T-helper 17 cell (primary cell): ENCODE measurements at regions not wholly inside any gene's neighbourhood (a gene's known extent, or its start where the extent isn't known, plus 50 kb on each side); places are given as distances from the start of the nearest gene placed in this dataset.

Experiments used
- ATAC-seq: fragments of 150-1000 bp; cut with Tn5 transposase; 2 replicates; pipeline ENCODE4 v1.10.0; 2021; ENCODE audit warnings: mild to moderate bottlenecking, moderate library complexity
- DNase-seq, 3 donors: peaks; one replicate each; pipeline versions ENCODE4 v3.0.0 to v3.0.0-alpha.2; 2020 to 2021
- H3K9me3 ChIP-seq: one replicate; pipeline ENCODE4 v1.7.0; 2013; ENCODE audit warnings: low read length, mild to moderate bottlenecking; ENCODE audit not compliant: control insufficient read depth, poor library complexity, severe bottlenecking
- H3K27ac Mint-ChIP-seq: one replicate; pipeline ENCODE4 v1.8.0; 2022; ENCODE audit warnings: mild to moderate bottlenecking, moderate library complexity, mixed read lengths
- H3K27me3 Mint-ChIP-seq: one replicate; pipeline ENCODE4 v1.8.0; 2022; ENCODE audit warnings: mixed read lengths
- H3K36me3 Mint-ChIP-seq: one replicate; pipeline ENCODE4 v1.8.0; 2022; ENCODE audit warnings: low read depth, mixed read lengths
- H3K4me1 Mint-ChIP-seq: one replicate; pipeline ENCODE4 v1.8.0; 2022; ENCODE audit warnings: mild to moderate bottlenecking, mixed read lengths
- H3K4me3 Mint-ChIP-seq: one replicate; pipeline ENCODE4 v1.8.0; 2022; ENCODE audit warnings: mild to moderate bottlenecking, moderate library complexity, mixed read lengths

- no peak for ATAC-seq
- peaks cover 3% of the 10 kb centered on the region for H3K36me3 Mint-ChIP-seq
- H3K4me1 Mint-ChIP-seq, result no peaks in the 10 kb centered on the region
- no peaks in the 10 kb centered on the region for H3K9me3 ChIP-seq
- no peak for DNase-seq
- H3K4me3 Mint-ChIP-seq, result no peak overlapping the region
- no peak overlapping the region for H3K27ac Mint-ChIP-seq
- H3K27me3 Mint-ChIP-seq, result peaks cover 5% of the 10 kb centered on the region
Measured at GRCh38 chr22:48156603-48157355, 1394.3 kb downstream of the TBC1D22A start.

- no peaks in the 10 kb centered on the region for H3K9me3 ChIP-seq
- Mint-ChIP-seq H3K27ac (no peak overlapping the region), H3K36me3 (peaks cover 3% of the 10 kb centered on the region), H3K4me3 (no peak overlapping the region), H3K27me3 (peaks cover 5% of the 10 kb centered on the region), H3K4me1 (no peaks in the 10 kb centered on the region)
- DNase-seq (no peak), ATAC-seq (no peak)
Measured at GRCh38 chr22:48155446-48155845, 1393.0 kb downstream of the TBC1D22A start.

GRCh38 chr22:48154943-48155240 is 1392.4 kb downstream of the TBC1D22A start:
- DNase-seq (no peak), ATAC-seq (no peak)
- H3K27ac Mint-ChIP-seq, result no peak overlapping the region
- H3K27me3 Mint-ChIP-seq, result peaks cover 5% of the 10 kb centered on the region
- peaks cover 3% of the 10 kb centered on the region for H3K36me3 Mint-ChIP-seq
- no peaks in the 10 kb centered on the region for H3K4me1 Mint-ChIP-seq
- no peaks in the 10 kb centered on the region for H3K9me3 ChIP-seq
- no peak overlapping the region for H3K4me3 Mint-ChIP-seq

- ATAC-seq (no peak), DNase-seq (no peak)
- H3K9me3 ChIP-seq, result no peaks in the 10 kb centered on the region
- Mint-ChIP-seq H3K4me3 (no peak overlapping the region), H3K4me1 (no peaks in the 10 kb centered on the region), H3K36me3 (peaks cover 3% of the 10 kb centered on the region), H3K27ac (no peak overlapping the region), H3K27me3 (peaks cover 5% of the 10 kb centered on the region)
Measured at GRCh38 chr22:48154169-48154942, 1391.9 kb downstream of the TBC1D22A start.

- ATAC-seq (no peak), DNase-seq (no peak)
- H3K4me1 Mint-ChIP-seq, result no peaks in the 10 kb centered on the region
- H3K36me3 Mint-ChIP-seq, result peaks cover 3% of the 10 kb centered on the region
- no peak overlapping the region for H3K27ac Mint-ChIP-seq
- peaks cover 5% of the 10 kb centered on the region for H3K27me3 Mint-ChIP-seq
- no peak overlapping the region for H3K4me3 Mint-ChIP-seq
- H3K9me3 ChIP-seq, result no peaks in the 10 kb centered on the region
Measured at GRCh38 chr22:48153726-48154125, 1391.3 kb downstream of the TBC1D22A start.

GRCh38 chr22:48152916-48153315 is 1390.5 kb downstream of the TBC1D22A start:
- DNase-seq (no peak), ATAC-seq (no peak)
- H3K27me3 Mint-ChIP-seq, result peaks cover 5% of the 10 kb centered on the region

GRCh38 chr22:48152164-48152775 is 1389.8 kb downstream of the TBC1D22A start:
- no peak overlapping the region for H3K27ac Mint-ChIP-seq
- ATAC-seq, result no peak

More at GRCh38 chr22:48152916-48153315, 1390.5 kb downstream of the TBC1D22A start:
- Mint-ChIP-seq H3K27ac (no peak overlapping the region), H3K36me3 (peaks cover 3% of the 10 kb centered on the region), H3K4me3 (no peak overlapping the region), H3K4me1 (no peaks in the 10 kb centered on the region)
- no peaks in the 10 kb centered on the region for H3K9me3 ChIP-seq

GRCh38 chr22:48151641-48152040 is 1389.2 kb downstream of the TBC1D22A start:
- ATAC-seq (no peak), DNase-seq (no peak)
- Mint-ChIP-seq H3K27ac (no peak overlapping the region), H3K36me3 (peaks cover 2% of the 10 kb centered on the region), H3K4me1 (no peaks in the 10 kb centered on the region), H3K4me3 (no peak overlapping the region), H3K27me3 (peaks cover 12% of the 10 kb centered on the region)
- no peaks in the 10 kb centered on the region for H3K9me3 ChIP-seq

More at GRCh38 chr22:48152164-48152775, 1389.8 kb downstream of the TBC1D22A start:
- DNase-seq, result no peak
- no peak overlapping the region for H3K4me3 Mint-ChIP-seq
- H3K36me3 Mint-ChIP-seq, result peaks cover 3% of the 10 kb centered on the region
- H3K4me1 Mint-ChIP-seq, result no peaks in the 10 kb centered on the region
- no peaks in the 10 kb centered on the region for H3K9me3 ChIP-seq
- H3K27me3 Mint-ChIP-seq, result peaks cover 7% of the 10 kb centered on the region

GRCh38 chr22:48147831-48148230 is 1385.4 kb downstream of the TBC1D22A start:
- Mint-ChIP-seq H3K4me3 (no peak overlapping the region), H3K4me1 (peaks cover 4% of the 10 kb centered on the region), H3K27ac (no peak overlapping the region), H3K36me3 (no peaks in the 10 kb centered on the region), H3K27me3 (peaks cover 49% of the 10 kb centered on the region)
- no peaks in the 10 kb centered on the region for H3K9me3 ChIP-seq
- DNase-seq (no peak), ATAC-seq (no peak)

GRCh38 chr22:48147404-48147803 is 1385.0 kb downstream of the TBC1D22A start:
- Mint-ChIP-seq H3K4me3 (no peak overlapping the region), H3K27me3 (peaks cover 50% of the 10 kb centered on the region), H3K36me3 (no peaks in the 10 kb centered on the region), H3K4me1 (peaks cover 4% of the 10 kb centered on the region), H3K27ac (no peak overlapping the region)
- no peak for ATAC-seq
- no peaks in the 10 kb centered on the region for H3K9me3 ChIP-seq
- DNase-seq, result no peak

GRCh38 chr22:48146426-48146825 is 1384.0 kb downstream of the TBC1D22A start:
- H3K36me3 Mint-ChIP-seq, result no peaks in the 10 kb centered on the region
- ATAC-seq, result no peak
- H3K27me3 Mint-ChIP-seq, result peaks cover 47% of the 10 kb centered on the region
- H3K27ac Mint-ChIP-seq, result no peak overlapping the region
- no peak overlapping the region for H3K4me3 Mint-ChIP-seq
- no peaks in the 10 kb centered on the region for H3K9me3 ChIP-seq
- no peak for DNase-seq
- H3K4me1 Mint-ChIP-seq, result peaks cover 4% of the 10 kb centered on the region

GRCh38 chr22:48145738-48146137 is 1383.3 kb downstream of the TBC1D22A start:
- ATAC-seq, result no peak
- no peak overlapping the region for H3K27ac Mint-ChIP-seq
- H3K36me3 Mint-ChIP-seq, result no peaks in the 10 kb centered on the region
- no peaks in the 10 kb centered on the region for H3K9me3 ChIP-seq
- no peak overlapping the region for H3K4me3 Mint-ChIP-seq
- peaks cover 4% of the 10 kb centered on the region for H3K4me1 Mint-ChIP-seq
- DNase-seq, result no peak
- peaks cover 47% of the 10 kb centered on the region for H3K27me3 Mint-ChIP-seq

- no peak for ATAC-seq
- Mint-ChIP-seq H3K4me1 (peaks cover 6% of the 10 kb centered on the region), H3K27me3 (peaks cover 51% of the 10 kb centered on the region), H3K4me3 (no peak overlapping the region), H3K36me3 (no peaks in the 10 kb centered on the region), H3K27ac (no peak overlapping the region)
- no peaks in the 10 kb centered on the region for H3K9me3 ChIP-seq
- no peak for DNase-seq
Measured at GRCh38 chr22:48144318-48144717, 1381.9 kb downstream of the TBC1D22A start.
